GM18868 (cell line): ENCODE measurements at regions not wholly inside any gene's neighbourhood (a gene's known extent, or its start where the extent isn't known, plus 50 kb on each side); places are given as distances from the start of the nearest gene placed in this dataset.

Experiments
- ATAC-seq: cut with Tn5 transposase; IDR thresholded peaks from one replicate; pipeline ENCODE4 v1.9.1; 2021; ENCODE audit warnings: mild to moderate bottlenecking, moderate library complexity; ENCODE audit not compliant: unreplicated experiment

DNA sequence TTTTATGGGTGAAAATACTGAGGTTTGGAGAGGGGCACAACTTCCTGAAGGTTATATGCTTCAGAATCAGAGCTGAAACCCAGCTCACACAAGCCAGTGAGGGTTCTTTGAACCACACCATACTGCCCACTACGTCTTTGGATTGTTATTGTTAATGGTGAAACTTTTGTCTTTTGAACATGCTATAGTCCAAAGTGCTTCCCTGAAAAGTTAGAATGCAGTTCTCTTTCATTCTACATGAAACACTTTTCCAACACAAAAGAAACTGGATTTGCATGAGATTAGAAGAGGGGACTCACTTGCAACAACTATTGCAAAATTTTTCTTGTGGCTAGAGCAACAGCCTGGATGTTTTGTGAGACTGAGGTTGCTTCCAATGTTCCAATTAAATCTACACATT is 473.6 kb downstream of the SOX2 start:
- ATAC-seq: no peak

DNA sequence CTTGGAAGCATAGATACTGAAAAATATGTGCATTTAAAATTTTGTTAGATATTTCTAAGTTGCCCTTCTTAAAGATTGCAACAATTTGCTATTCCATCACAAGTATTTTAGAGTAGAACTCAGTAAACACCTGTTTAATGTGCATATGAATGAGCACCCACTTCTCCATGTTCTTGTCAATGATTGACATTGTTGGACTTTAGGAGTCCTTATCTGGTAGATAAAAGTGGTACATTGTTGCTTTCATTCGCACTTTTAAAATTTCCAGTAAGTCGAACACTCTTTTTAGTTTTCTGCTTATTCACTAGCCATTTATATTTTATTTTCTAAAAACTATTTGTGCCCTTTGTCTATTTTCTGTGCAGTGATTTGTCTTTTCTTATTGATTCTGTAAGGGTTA is 478.3 kb downstream of the SOX2 start:
- no peak for ATAC-seq

DNA sequence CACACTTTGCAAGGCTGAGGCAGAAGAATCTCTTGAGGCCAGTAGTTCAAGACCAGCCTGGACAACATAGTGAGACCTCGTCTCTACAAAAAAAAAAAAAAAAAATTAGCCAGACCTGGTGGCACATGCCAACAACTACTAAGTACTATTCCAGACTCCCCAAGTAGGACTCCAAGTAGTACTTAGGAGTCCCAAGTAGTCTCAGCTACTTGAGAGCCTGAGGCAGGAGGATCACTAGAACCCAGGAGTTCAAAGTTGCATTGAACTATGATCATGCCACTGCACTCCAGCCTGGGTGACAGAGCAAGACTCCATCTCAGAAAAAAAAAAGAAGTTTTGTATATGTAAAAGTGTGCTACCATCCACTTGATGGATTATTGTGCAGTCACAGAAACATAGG is 486.6 kb downstream of the SOX2 start:
- ATAC-seq: no peak

- no peak for ATAC-seq
Measured at GRCh38 chr3:182201456-182202168, 489.9 kb downstream of the SOX2 start.

DNA sequence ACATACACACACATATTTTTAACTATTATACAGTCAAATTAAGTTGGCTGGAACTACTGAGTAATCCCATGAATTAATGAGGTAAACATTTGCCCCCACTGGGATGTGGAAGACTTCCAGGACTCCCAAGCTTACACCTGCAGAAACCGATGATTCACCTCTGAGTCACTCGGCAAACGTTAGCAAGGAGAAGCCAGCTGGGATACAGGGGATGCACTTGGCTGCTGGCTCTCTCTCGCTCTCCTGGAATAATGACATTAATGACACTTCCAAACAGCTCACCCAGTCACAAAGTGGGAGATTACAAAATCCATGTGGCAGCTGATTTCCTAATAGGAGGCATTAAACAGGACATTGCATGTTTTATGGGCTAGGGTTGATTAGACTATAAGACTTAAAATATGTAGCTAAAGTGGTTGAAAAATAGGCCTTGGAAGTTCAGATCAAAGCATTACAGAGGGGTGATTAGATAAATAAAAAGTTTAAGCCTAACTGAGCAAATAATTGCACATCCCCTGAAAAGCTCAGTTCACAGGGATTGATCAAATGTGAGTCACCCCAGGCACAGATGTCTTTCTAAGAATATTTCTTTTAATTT is 500.9 kb downstream of the SOX2 start:
- ATAC-seq: no peak

DNA sequence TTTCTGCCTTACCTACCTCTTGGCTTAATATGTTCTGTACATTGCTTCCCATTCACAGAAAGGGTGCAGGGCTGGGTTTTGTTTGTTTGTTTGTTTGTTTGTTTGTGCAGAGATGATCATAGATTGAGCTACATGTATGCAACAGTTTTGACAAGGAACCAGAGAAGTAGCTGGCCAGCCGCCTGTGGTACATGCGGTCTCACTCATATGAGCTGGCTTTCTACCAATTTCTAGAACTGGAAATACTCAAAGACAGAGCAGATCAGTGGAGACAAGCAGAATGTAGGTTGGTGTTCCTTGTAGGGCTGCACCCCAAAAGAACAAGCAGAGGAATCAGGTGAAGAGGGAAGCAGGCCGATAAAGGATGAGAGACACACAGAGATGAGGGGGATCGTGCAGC is 502.7 kb downstream of the SOX2 start:
- ATAC-seq: no peak

- no peak for ATAC-seq
Measured at GRCh38 chr3:182215881-182216280, 504.2 kb downstream of the SOX2 start.

DNA sequence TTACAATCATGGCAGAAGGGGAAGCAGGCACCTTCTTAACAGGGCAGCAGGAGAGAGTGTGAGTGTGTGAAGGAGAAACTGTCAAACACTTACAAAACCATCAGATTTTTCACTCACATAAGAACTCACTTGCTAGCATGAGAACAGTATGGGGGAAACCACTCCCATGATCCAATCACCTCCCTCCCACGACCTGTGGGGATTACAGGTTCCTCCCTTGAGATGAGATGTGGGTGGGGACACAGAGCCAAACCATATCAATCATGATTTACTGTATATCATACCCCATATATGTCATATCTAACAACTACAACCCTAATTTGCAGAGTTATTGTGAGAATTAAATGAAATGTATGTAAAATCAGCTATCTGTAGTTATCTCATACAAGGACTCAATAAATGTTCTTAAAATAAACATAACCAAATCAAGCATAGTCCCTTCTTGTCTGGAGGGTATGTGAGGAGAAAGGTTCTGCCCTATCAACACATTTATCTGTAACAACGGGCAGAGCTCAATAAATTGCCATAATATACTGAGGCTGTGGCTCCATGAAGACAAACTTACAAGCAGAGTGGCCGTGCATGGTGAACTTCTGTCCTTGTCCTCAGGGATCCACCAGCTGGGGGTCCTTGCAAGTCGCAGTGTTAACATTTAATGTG is 504.7 kb downstream of the SOX2 start:
- ATAC-seq: no peak

DNA sequence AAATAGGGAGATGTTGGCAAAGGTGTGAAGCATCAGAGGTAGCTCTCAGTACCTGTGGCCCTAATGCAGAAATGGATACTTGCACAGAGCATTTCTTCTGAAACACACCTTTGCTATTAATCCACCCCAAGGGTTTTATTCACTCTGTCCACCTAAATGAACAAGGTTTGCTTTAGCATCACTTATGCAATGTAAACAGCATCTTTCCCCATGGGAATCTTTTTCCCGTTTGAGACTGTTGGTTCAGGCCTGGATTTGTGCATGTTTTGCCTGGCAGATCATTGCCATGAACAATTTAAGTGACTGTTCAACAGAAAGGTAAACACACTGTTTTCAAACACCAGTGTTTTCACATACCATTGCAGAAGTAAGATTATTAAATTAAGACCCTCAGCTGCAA is 508.3 kb downstream of the SOX2 start:
- no peak for ATAC-seq

DNA sequence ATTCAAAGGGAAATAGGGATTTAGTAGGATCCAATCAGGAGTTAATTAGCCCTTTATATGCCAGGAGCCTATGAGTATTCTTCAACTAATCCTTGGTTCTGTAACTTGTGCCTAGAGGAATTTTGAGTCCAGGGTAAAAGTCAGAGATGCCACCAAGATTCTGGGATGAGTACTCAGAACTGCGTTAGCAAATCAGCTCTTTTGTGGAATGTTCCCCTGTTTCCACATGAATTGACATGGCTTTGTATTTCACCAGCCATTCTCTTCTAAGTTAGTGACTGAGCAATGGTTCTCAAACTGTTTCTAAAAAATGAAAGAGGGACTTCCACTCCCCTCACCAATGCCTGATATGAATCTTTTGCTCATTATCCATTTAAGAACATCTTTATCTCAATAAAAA is 508.7 kb downstream of the SOX2 start:
- ATAC-seq: no peak

- no peak for ATAC-seq
Measured at GRCh38 chr3:182226995-182227394, 515.3 kb downstream of the SOX2 start.

- no peak for ATAC-seq
Measured at GRCh38 chr3:182233405-182233804, 521.7 kb downstream of the SOX2 start.

GRCh38 chr3:182233957-182234356 is 522.2 kb downstream of the SOX2 start:
- ATAC-seq: no peak

GRCh38 chr3:182234881-182235280 is 523.2 kb downstream of the SOX2 start:
- ATAC-seq: no peak

GRCh38 chr3:182235504-182235903 is 523.8 kb downstream of the SOX2 start:
- ATAC-seq: no peak

GRCh38 chr3:182238126-182238525 is 526.4 kb downstream of the SOX2 start:
- ATAC-seq: no peak

DNA sequence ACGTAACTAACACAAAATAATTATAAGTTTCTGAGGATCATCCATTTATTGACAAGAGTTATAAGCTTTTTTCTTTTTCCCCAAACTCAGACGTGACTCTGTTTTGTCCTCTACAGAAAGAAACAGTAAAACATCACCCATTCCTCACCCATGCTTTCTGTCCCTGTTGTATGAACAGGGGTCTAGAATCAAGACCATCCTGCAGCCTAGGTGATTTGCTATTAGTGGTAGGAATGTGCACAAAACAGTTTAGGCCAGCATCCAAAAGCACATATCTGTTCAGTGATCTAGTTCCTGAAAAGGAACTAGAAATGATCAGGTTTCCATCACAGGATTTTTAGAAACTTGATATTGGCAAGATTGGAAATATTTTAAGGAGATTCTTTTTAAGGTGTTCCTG is 527.6 kb downstream of the SOX2 start:
- no peak for ATAC-seq

DNA sequence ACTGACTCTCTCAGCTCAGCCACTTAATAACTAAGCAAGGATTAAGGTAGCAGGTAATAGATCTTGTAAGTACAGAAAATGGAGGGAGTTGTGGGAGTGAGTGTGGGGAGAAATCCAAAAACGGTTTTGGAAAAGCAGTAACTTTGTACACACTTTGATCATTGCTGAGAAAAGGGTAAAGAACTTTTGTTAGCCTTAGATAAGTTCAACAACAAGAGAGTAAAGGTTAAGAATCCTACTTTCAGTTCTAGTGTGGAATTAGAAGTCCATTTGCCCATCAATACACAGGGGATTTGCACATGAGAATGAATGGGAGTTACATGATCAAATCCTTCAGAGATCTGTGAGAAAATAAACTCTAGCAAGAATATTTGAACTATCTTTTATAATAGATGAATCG is 528.7 kb downstream of the SOX2 start:
- ATAC-seq: no peak

- no peak for ATAC-seq
Measured at GRCh38 chr3:182241196-182241765, 529.6 kb downstream of the SOX2 start.

GRCh38 chr3:182241766-182242488 is 530.2 kb downstream of the SOX2 start:
- ATAC-seq: no peak

DNA sequence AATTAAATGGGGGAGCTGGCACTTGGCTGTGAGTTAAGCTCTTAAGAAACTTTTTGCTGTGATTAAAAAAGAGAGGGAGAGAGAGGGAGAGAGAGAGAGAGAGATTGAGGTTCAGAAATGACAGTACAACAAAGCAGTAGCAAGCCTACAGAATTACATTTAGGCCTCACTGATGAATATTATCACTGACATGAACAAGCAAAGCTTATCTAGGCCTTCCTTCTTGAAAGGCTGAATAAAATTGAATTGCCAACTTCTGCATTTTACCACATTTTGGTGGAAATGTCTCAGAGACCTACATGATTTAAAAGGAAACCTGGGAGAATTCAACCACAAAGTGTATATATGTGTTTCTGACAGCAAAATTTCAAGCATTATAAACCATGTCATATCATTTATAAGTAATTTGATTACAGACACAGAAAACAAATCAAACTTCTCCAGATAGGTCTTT is 530.8 kb downstream of the SOX2 start:
- no peak for ATAC-seq
